Trophoblast cell (in vitro differentiated cells and primary cell): ENCODE measurements at regions not wholly inside any gene's neighbourhood (a gene's known extent, or its start where the extent isn't known, plus 50 kb on each side); places are given as distances from the start of the nearest gene placed in this dataset.

ENCODE experiments used
- DNase-seq, 2 donors: peaks; one replicate each; pipeline ENCODE4 v3.0.0-alpha.2; 2016
- H2AFZ ChIP-seq: 2 replicates; pipeline ENCODE4 v1.6.1; 2013; ENCODE audit warnings: low read length, moderate library complexity, mild to moderate bottlenecking; ENCODE audit not compliant: insufficient read depth, poor library complexity
- H2AK5ac ChIP-seq: 2 replicates; pipeline ENCODE4 v1.6.1; 2013; ENCODE audit warnings: mild to moderate bottlenecking, low read length
- H2BK120ac ChIP-seq: 2 replicates; pipeline ENCODE4 v1.6.1; 2013; ENCODE audit warnings: low read length, mild to moderate bottlenecking, moderate library complexity; ENCODE audit not compliant: insufficient read depth, poor library complexity
- H2BK12ac ChIP-seq: 2 replicates; pipeline ENCODE4 v1.6.1; 2013; ENCODE audit warnings: mild to moderate bottlenecking, low read length, moderate library complexity
- H2BK5ac ChIP-seq: 2 replicates; pipeline ENCODE4 v1.6.1; 2013; ENCODE audit warnings: low read length, low read depth, moderate library complexity, mild to moderate bottlenecking; ENCODE audit not compliant: poor library complexity
- H3K14ac ChIP-seq: 2 replicates; pipeline ENCODE4 v1.6.1; 2013; ENCODE audit warnings: mild to moderate bottlenecking, low read length
- H3K18ac ChIP-seq: 2 replicates; pipeline ENCODE4 v1.6.1; 2013; ENCODE audit warnings: mild to moderate bottlenecking, low read length
- H3K23ac ChIP-seq: 2 replicates; pipeline ENCODE4 v1.6.1; 2013; ENCODE audit warnings: low read length
- H3K27ac ChIP-seq: 2 replicates; pipeline ENCODE4 v1.5.1; 2013; ENCODE audit warnings: low read depth, mild to moderate bottlenecking, inconsistent platforms, low read length, moderate library complexity
- H3K27me3 ChIP-seq: 2 replicates; pipeline ENCODE4 v1.6.1; 2013; ENCODE audit warnings: inconsistent platforms, mild to moderate bottlenecking, low read length, moderate library complexity; ENCODE audit not compliant: insufficient read depth
- H3K36me3 ChIP-seq, 2 experiments: 1 replicate in 1 of 2; 2 replicates in 1 of 2; pipeline ENCODE4 v1.6.1; 2013; ENCODE audit warnings: low read length in 2 of 2, mild to moderate bottlenecking in 2 of 2, moderate library complexity in 1 of 2; ENCODE audit not compliant: insufficient read depth in 2 of 2, control insufficient read depth in 1 of 2
- H3K4ac ChIP-seq: 2 replicates; pipeline ENCODE4 v1.6.1; 2013; ENCODE audit warnings: low read depth, mild to moderate bottlenecking, low read length, moderate library complexity
- H3K4me1 ChIP-seq, 2 experiments: 1 replicate in 1 of 2; 2 replicates in 1 of 2; pipeline ENCODE4 v1.6.1; 2013; ENCODE audit warnings: low read length in 2 of 2, mild to moderate bottlenecking in 2 of 2, moderate library complexity in 1 of 2; ENCODE audit not compliant: insufficient read depth in 2 of 2, control insufficient read depth in 1 of 2
- H3K4me2 ChIP-seq: 2 replicates; pipeline ENCODE4 v1.6.1; 2013; ENCODE audit warnings: inconsistent platforms, mild to moderate bottlenecking, low read length, moderate library complexity
- H3K4me3 ChIP-seq: 2 replicates; pipeline ENCODE4 v1.5.1; 2013; ENCODE audit warnings: mild to moderate bottlenecking, low read depth, low read length, inconsistent platforms
- H3K79me1 ChIP-seq: one replicate; pipeline ENCODE4 v1.6.1; 2013; ENCODE audit warnings: low read length
- H3K79me2 ChIP-seq: 2 replicates; pipeline ENCODE4 v1.6.1; 2013; ENCODE audit warnings: low read length, mild to moderate bottlenecking; ENCODE audit not compliant: control insufficient read depth, insufficient read depth, poor library complexity
- H3K9ac ChIP-seq: 2 replicates; pipeline ENCODE4 v1.6.1; 2013; ENCODE audit warnings: mild to moderate bottlenecking, low read length
- H3K9me3 ChIP-seq: 2 replicates; pipeline ENCODE4 v1.6.1; 2013; ENCODE audit warnings: low read depth, mild to moderate bottlenecking, control low read depth, inconsistent platforms, low read length; ENCODE audit not compliant: insufficient read depth
- H4K12ac ChIP-seq: 2 replicates; pipeline ENCODE4 v1.6.1; 2013; ENCODE audit warnings: low read depth, mild to moderate bottlenecking, low read length, moderate library complexity
- H4K8ac ChIP-seq: 2 replicates; pipeline ENCODE4 v1.6.1; 2013; ENCODE audit warnings: low read depth, mild to moderate bottlenecking, low read length, moderate library complexity
- H4K91ac ChIP-seq: one replicate; pipeline ENCODE4 v1.6.1; 2013; ENCODE audit warnings: low read depth, mild to moderate bottlenecking, low read length, moderate library complexity
- WGBS: extraction: QIAGEN DNeasy Blood & Tissue Kit; methylation state at CpG from one replicate; pipeline ENCODE4 v1.1.7; 2013; ENCODE audit warnings: missing lambda C conversion rate; ENCODE audit not compliant: insufficient read length, insufficient coverage; ENCODE audit errors: extremely low coverage; 5-methylcytosine and 5-hydroxymethylcytosine counted together

GRCh38 chr4:110795971-110796370 is 173.1 kb upstream of the PITX2 start:
- Histone ChIP-seq H2BK120ac (no peak overlapping the region), H3K9ac (no peak overlapping the region), H2AK5ac (no peak overlapping the region), H3K4ac (no peak overlapping the region), H2AFZ (no peak overlapping the region), H3K18ac (no peak overlapping the region), H4K8ac (no peak overlapping the region), H3K27ac (no peak overlapping the region), H3K36me3 (no peaks in the 10 kb centered on the region), H4K91ac (no peak overlapping the region), H2BK12ac (no peak overlapping the region), H3K79me2 (no peaks in the 10 kb centered on the region), H3K14ac (no peak overlapping the region), H3K79me1 (no peaks in the 10 kb centered on the region), H2BK5ac (no peak overlapping the region), H3K23ac (no peak overlapping the region), H3K27me3 (no peaks in the 10 kb centered on the region), H4K12ac (no peak overlapping the region), H3K4me3 (no peak overlapping the region), H3K4me1 (no peaks in the 10 kb centered on the region), H3K4me2 (no peak overlapping the region), H3K9me3 (no peaks in the 10 kb centered on the region)
- no peak for DNase-seq
- no CpG with 5 or more reads among the region's 1 CpG for WGBS

- H2BK120ac ChIP-seq = no peak overlapping the region
- no peak overlapping the region for H4K8ac ChIP-seq
- no peaks in the 10 kb centered on the region for H3K79me2 ChIP-seq
- H2BK12ac ChIP-seq = no peak overlapping the region
- H3K4ac ChIP-seq = no peak overlapping the region
- H3K14ac ChIP-seq = no peak overlapping the region
- no peak for DNase-seq
- no peak overlapping the region for H3K18ac ChIP-seq
- H3K79me1 ChIP-seq = no peaks in the 10 kb centered on the region
- H4K12ac ChIP-seq = no peak overlapping the region
- no peak overlapping the region for H4K91ac ChIP-seq
- H3K36me3 ChIP-seq = no peaks in the 10 kb centered on the region
- H3K4me1 ChIP-seq = no peaks in the 10 kb centered on the region
- no peaks in the 10 kb centered on the region for H3K27me3 ChIP-seq
- H3K9ac ChIP-seq = no peak overlapping the region
- H3K9me3 ChIP-seq = no peaks in the 10 kb centered on the region
- no peak overlapping the region for H3K4me3 ChIP-seq
- H2AK5ac ChIP-seq = no peak overlapping the region
- no peak overlapping the region for H2AFZ ChIP-seq
- H3K27ac ChIP-seq = no peak overlapping the region
- H3K23ac ChIP-seq = no peak overlapping the region
- no peak overlapping the region for H2BK5ac ChIP-seq
- H3K4me2 ChIP-seq = no peak overlapping the region
- no CpG with 5 or more reads among the region's 1 CpG for WGBS
Observed at GRCh38 chr4:110797486-110797885, 174.6 kb upstream of the PITX2 start.

GRCh38 chr4:110798687-110799086 is 175.8 kb upstream of the PITX2 start:
- Histone ChIP-seq H2AFZ (no peak overlapping the region), H3K23ac (no peak overlapping the region), H3K4ac (no peak overlapping the region), H4K8ac (no peak overlapping the region), H3K9me3 (no peaks in the 10 kb centered on the region), H2BK120ac (no peak overlapping the region), H3K18ac (no peak overlapping the region), H3K79me2 (no peaks in the 10 kb centered on the region), H3K9ac (no peak overlapping the region), H4K91ac (no peak overlapping the region), H3K27me3 (no peaks in the 10 kb centered on the region), H3K27ac (no peak overlapping the region), H2AK5ac (no peak overlapping the region), H2BK12ac (no peak overlapping the region), H3K36me3 (no peaks in the 10 kb centered on the region), H3K4me2 (no peak overlapping the region), H3K14ac (no peak overlapping the region), H3K4me1 (no peaks in the 10 kb centered on the region), H2BK5ac (no peak overlapping the region), H4K12ac (no peak overlapping the region), H3K4me3 (no peak overlapping the region), H3K79me1 (no peaks in the 10 kb centered on the region)
- DNase-seq = no peak
- WGBS = no CpG with 5 or more reads among the region's 13 CpGs

- H4K12ac ChIP-seq = no peak overlapping the region
- no peaks in the 10 kb centered on the region for H3K36me3 ChIP-seq
- H4K8ac ChIP-seq = no peak overlapping the region
- H3K4me1 ChIP-seq = no peaks in the 10 kb centered on the region
- no CpG with 5 or more reads among the region's 3 CpGs for WGBS
- H3K23ac ChIP-seq = no peak overlapping the region
- H3K79me1 ChIP-seq = no peaks in the 10 kb centered on the region
- H3K14ac ChIP-seq = no peak overlapping the region
- no peak overlapping the region for H3K18ac ChIP-seq
- H2BK120ac ChIP-seq = no peak overlapping the region
- H4K91ac ChIP-seq = no peak overlapping the region
- no peak overlapping the region for H3K4me3 ChIP-seq
- no peak overlapping the region for H3K9ac ChIP-seq
- H3K9me3 ChIP-seq = no peaks in the 10 kb centered on the region
- no peak overlapping the region for H3K27ac ChIP-seq
- no peak overlapping the region for H2AK5ac ChIP-seq
- no peak overlapping the region for H2BK5ac ChIP-seq
- no peaks in the 10 kb centered on the region for H3K27me3 ChIP-seq
- H2BK12ac ChIP-seq = no peak overlapping the region
- H3K4ac ChIP-seq = no peak overlapping the region
- DNase-seq = no peak
- no peaks in the 10 kb centered on the region for H3K79me2 ChIP-seq
- no peak overlapping the region for H2AFZ ChIP-seq
- H3K4me2 ChIP-seq = no peak overlapping the region
Observed at GRCh38 chr4:110799211-110799610, 176.3 kb upstream of the PITX2 start.

GRCh38 chr4:110801591-110801990 is 178.7 kb upstream of the PITX2 start:
- no peak for DNase-seq
- Histone ChIP-seq H3K9ac (no peak overlapping the region), H2BK120ac (no peak overlapping the region), H3K14ac (no peak overlapping the region), H4K91ac (no peak overlapping the region), H3K23ac (no peak overlapping the region), H3K27me3 (no peaks in the 10 kb centered on the region), H2AFZ (no peak overlapping the region), H3K4me2 (no peak overlapping the region), H3K27ac (no peak overlapping the region), H3K4ac (no peak overlapping the region), H3K9me3 (no peaks in the 10 kb centered on the region), H2BK5ac (no peak overlapping the region), H3K79me1 (no peaks in the 10 kb centered on the region), H2AK5ac (no peak overlapping the region), H4K12ac (no peak overlapping the region), H3K79me2 (no peaks in the 10 kb centered on the region), H3K18ac (no peak overlapping the region), H4K8ac (no peak overlapping the region), H2BK12ac (no peak overlapping the region), H3K36me3 (no peaks in the 10 kb centered on the region), H3K4me1 (no peaks in the 10 kb centered on the region), H3K4me3 (no peak overlapping the region)
